ENCODE measurements at regions not wholly inside any gene's neighbourhood (a gene's known extent, or its start where the extent isn't known, plus 50 kb on each side); places are given as distances from the start of the nearest gene placed in this dataset.

DNA sequence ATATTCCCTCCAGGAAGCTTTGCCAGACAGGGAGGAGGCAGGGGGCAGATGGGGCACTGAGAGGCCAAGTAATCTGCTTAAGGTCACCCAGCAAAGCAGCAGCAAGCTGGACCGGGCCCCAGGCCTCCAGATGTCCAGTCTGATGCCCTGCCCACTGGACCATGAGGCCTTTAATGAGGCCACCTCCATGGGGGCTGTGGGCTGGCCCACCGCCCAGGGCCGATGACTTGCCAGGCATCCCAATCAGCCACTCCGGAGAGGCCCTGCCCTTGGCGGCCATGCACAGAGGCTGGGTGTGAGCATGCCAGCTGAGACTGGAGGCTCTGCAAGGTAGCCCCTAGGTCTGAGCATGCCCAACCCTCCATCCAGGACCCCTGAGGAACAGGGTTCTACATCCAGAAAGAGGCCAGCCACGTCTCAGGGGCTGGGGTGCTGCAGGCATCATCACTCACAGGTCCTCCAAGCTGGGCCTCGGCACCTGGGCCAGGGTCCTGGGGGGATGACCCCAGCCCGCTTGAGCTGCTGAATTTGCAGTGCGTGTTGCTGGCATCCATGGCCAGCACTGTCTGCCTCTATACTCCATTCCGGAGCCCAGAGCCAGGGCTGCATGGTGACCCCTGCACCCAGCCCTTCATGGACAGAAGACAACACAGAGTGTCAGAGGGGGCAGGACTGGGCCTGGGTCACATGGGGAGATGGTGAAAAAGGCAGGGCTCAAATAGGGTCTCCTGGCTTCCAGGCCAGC is 164.2 kb downstream of the INHBB start:
- TF ChIP-seq, protein P1, sequence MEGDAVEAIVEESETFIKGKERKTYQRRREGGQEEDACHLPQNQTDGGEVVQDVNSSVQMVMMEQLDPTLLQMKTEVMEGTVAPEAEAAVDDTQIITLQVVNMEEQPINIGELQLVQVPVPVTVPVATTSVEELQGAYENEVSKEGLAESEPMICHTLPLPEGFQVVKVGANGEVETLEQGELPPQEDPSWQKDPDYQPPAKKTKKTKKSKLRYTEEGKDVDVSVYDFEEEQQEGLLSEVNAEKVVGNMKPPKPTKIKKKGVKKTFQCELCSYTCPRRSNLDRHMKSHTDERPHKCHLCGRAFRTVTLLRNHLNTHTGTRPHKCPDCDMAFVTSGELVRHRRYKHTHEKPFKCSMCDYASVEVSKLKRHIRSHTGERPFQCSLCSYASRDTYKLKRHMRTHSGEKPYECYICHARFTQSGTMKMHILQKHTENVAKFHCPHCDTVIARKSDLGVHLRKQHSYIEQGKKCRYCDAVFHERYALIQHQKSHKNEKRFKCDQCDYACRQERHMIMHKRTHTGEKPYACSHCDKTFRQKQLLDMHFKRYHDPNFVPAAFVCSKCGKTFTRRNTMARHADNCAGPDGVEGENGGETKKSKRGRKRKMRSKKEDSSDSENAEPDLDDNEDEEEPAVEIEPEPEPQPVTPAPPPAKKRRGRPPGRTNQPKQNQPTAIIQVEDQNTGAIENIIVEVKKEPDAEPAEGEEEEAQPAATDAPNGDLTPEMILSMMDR (IDR thresholded peaks at IDR 0.05), result no peak
- TF ChIP-seq POLR2A (IDR thresholded peaks at IDR 0.05) (no peak), POLR2AphosphoS5 (IDR thresholded peaks at IDR 0.05) (no peak)
